ENCODE measurements at regions not wholly inside any gene's neighbourhood (a gene's known extent, or its start where the extent isn't known, plus 50 kb on each side); places are given as distances from the start of the nearest gene placed in this dataset.

GRCh38 chr5:107088907-107089306 lies 581.8 kb downstream of the EFNA5 start:
- DNase-seq (ENCODE audit: low read depth in 2 of 2, low spot score in 1 of 2), result no peak

GRCh38 chr5:107085572-107085971 lies 585.2 kb downstream of the EFNA5 start:
- no peak for DNase-seq (ENCODE audit: low read depth in 2 of 2, low spot score in 1 of 2)

- DNase-seq (ENCODE audit: low read depth in 2 of 2, low spot score in 1 of 2), result no peak
Measured at GRCh38 chr5:107074996-107075395, 595.7 kb downstream of the EFNA5 start.

- DNase-seq (ENCODE audit: low read depth in 2 of 2, low spot score in 1 of 2), result no peak
Measured at GRCh38 chr5:107072967-107073366, 597.8 kb downstream of the EFNA5 start.

- no peak for DNase-seq (ENCODE audit: low read depth in 2 of 2, low spot score in 1 of 2)
Measured at GRCh38 chr5:107072440-107072839, 598.3 kb downstream of the EFNA5 start.

- DNase-seq (ENCODE audit: low read depth in 2 of 2, low spot score in 1 of 2), result no peak
Measured at GRCh38 chr5:107068782-107069181, 602.0 kb downstream of the EFNA5 start.

GRCh38 chr5:107067395-107067794 lies 603.3 kb downstream of the EFNA5 start:
- no peak for DNase-seq (ENCODE audit: low read depth in 2 of 2, low spot score in 1 of 2)

- no peak for DNase-seq (ENCODE audit: low read depth in 2 of 2, low spot score in 1 of 2)
Measured at GRCh38 chr5:107063511-107063910, 607.2 kb downstream of the EFNA5 start.

- DNase-seq (ENCODE audit: low read depth in 2 of 2, low spot score in 1 of 2), result no peak
Measured at GRCh38 chr5:107058803-107059202, 611.9 kb downstream of the EFNA5 start.

- DNase-seq (ENCODE audit: low read depth in 2 of 2, low spot score in 1 of 2), result no peak
Measured at GRCh38 chr5:107058235-107058634, 612.5 kb downstream of the EFNA5 start.

GRCh38 chr5:107056278-107056677 lies 614.5 kb downstream of the EFNA5 start:
- DNase-seq (ENCODE audit: low read depth in 2 of 2, low spot score in 1 of 2), result no peak

- no peak for DNase-seq (ENCODE audit: low read depth in 2 of 2, low spot score in 1 of 2)
Measured at GRCh38 chr5:107047048-107047447, 623.7 kb downstream of the EFNA5 start.

GRCh38 chr5:107043665-107044064 lies 627.1 kb downstream of the EFNA5 start:
- no peak for DNase-seq (ENCODE audit: low read depth in 2 of 2, low spot score in 1 of 2)

- DNase-seq (ENCODE audit: low read depth in 2 of 2, low spot score in 1 of 2), result no peak
Measured at GRCh38 chr5:107040907-107041306, 629.8 kb downstream of the EFNA5 start.

GRCh38 chr5:107032629-107033028 lies 638.1 kb downstream of the EFNA5 start:
- DNase-seq (ENCODE audit: low read depth in 2 of 2, low spot score in 1 of 2), result no peak

GRCh38 chr5:107028938-107029337 lies 641.8 kb downstream of the EFNA5 start:
- DNase-seq (ENCODE audit: low read depth in 2 of 2, low spot score in 1 of 2), result no peak

- no peak for DNase-seq (ENCODE audit: low read depth in 2 of 2, low spot score in 1 of 2)
Measured at GRCh38 chr5:107025712-107026497, 644.8 kb downstream of the EFNA5 start.

GRCh38 chr5:107023732-107024131 lies 647.0 kb downstream of the EFNA5 start:
- DNase-seq (ENCODE audit: low read depth in 2 of 2, low spot score in 1 of 2), result no peak

- DNase-seq (ENCODE audit: low read depth in 2 of 2, low spot score in 1 of 2), result no peak
Measured at GRCh38 chr5:107021575-107021974, 649.2 kb downstream of the EFNA5 start.

- DNase-seq (ENCODE audit: low read depth in 2 of 2, low spot score in 1 of 2), result no peak
Measured at GRCh38 chr5:107020626-107021025, 650.1 kb downstream of the EFNA5 start.

GRCh38 chr5:107017616-107018015 lies 653.1 kb downstream of the EFNA5 start:
- no peak for DNase-seq (ENCODE audit: low read depth in 2 of 2, low spot score in 1 of 2)

GRCh38 chr5:107012371-107012770 lies 658.4 kb downstream of the EFNA5 start:
- no peak for DNase-seq (ENCODE audit: low read depth in 2 of 2, low spot score in 1 of 2)

- no peak for DNase-seq (ENCODE audit: low read depth in 2 of 2, low spot score in 1 of 2)
Measured at GRCh38 chr5:107011605-107012004, 659.1 kb downstream of the EFNA5 start.

All from stimulated activated CD8-positive, alpha-beta memory T cell treated with anti-CD3 and anti-CD28 coated beads, Interleukin-4, amount 100 ng/mL, for 4 hours (primary cell).